H1 (cell line): ENCODE measurements at regions not wholly inside any gene's neighbourhood (a gene's known extent, or its start where the extent isn't known, plus 50 kb on each side); places are given as distances from the start of the nearest gene placed in this dataset.

Source experiments
- CTCF ChIA-PET: fragments of 300-600 bp; sonication (Branson Sonifier 250); formaldehyde crosslinking; loops from one replicate; lab custom pipeline; 2021; ENCODE audit not compliant: partially characterized antibody; lab: Charles Lee
- POLR2A ChIA-PET: fragments of 300-600 bp; sonication (Branson Sonifier 250); formaldehyde crosslinking; loops from one replicate; lab custom pipeline; 2021; ENCODE audit warnings: inconsistent platforms; ENCODE audit not compliant: partially characterized antibody; lab: Charles Lee
- DNase-seq, 2 experiments: peaks; one replicate each; pipeline versions ENCODE4 v3.0.0 to v3.0.0-alpha.2; 2010 to 2022; ENCODE audit warnings: low spot score in 2 of 2, low read depth in 1 of 2, mixed read lengths in 1 of 2
- FAIRE-seq: peaks from 2 replicates; lab custom pipeline; 2011; peaks lifted over from hg19 to GRCh38; lab: Jason Lieb, UNC
- H2AFZ ChIP-seq: 2 replicates; pipeline ENCODE4 v1.8.1; 2012; ENCODE audit warnings: low read length, inconsistent platforms
- H2AK5ac ChIP-seq: 2 replicates; pipeline ENCODE4 v1.6.1; 2013; ENCODE audit warnings: low read depth, low read length
- H2BK120ac ChIP-seq: replicated peaks from 2 replicates; pipeline ENCODE3; 2013; ENCODE audit warnings: low read depth, low read length, inconsistent platforms
- H2BK12ac ChIP-seq: 2 replicates; pipeline ENCODE4 v1.6.1; 2013; ENCODE audit warnings: low read depth, low read length
- H2BK15ac ChIP-seq: 2 replicates; pipeline ENCODE4 v1.6.1; 2013; ENCODE audit warnings: low read length
- H2BK20ac ChIP-seq: 2 replicates; pipeline ENCODE4 v1.6.1; 2013; ENCODE audit warnings: low read length
- H2BK5ac ChIP-seq: 2 replicates; pipeline ENCODE4 v1.6.1; 2013; ENCODE audit warnings: low read depth, low read length
- H3K14ac ChIP-seq: 2 replicates; pipeline ENCODE4 v1.6.1; 2013; ENCODE audit warnings: inconsistent platforms; ENCODE audit not compliant: insufficient read length
- H3K18ac ChIP-seq: 2 replicates; pipeline ENCODE4 v1.6.1; 2013; ENCODE audit warnings: low read length; ENCODE audit errors: extremely low read depth
- H3K23ac ChIP-seq: 2 replicates; pipeline ENCODE4 v1.6.1; 2013; ENCODE audit warnings: inconsistent platforms; ENCODE audit not compliant: insufficient read length
- H3K23me2 ChIP-seq: 2 replicates; pipeline ENCODE4 v1.6.1; 2013; ENCODE audit warnings: low read depth, low read length
- H3K27ac ChIP-seq: 2 replicates; pipeline ENCODE4 v1.6.1; 2011; ENCODE audit warnings: low read depth, low read length, inconsistent platforms
- H3K27me3 ChIP-seq, 4 experiments: replicated peaks in 1 of 4; 1 replicate in 1 of 4; 2 replicates in 3 of 4; pipeline versions ENCODE4 v1.6.1 to v1.8.1; 2011 to 2013; ENCODE audit warnings: low read length in 3 of 4, mild to moderate bottlenecking in 3 of 4, inconsistent platforms in 2 of 4, mixed read lengths in 2 of 4, moderate library complexity in 1 of 4; ENCODE audit not compliant: control insufficient read depth in 3 of 4, insufficient read depth in 3 of 4; ENCODE audit errors: extremely low read depth in 1 of 4
- H3K36me3 ChIP-seq, 4 experiments: 2 replicates each; pipeline versions ENCODE4 v1.6.1 to v1.8.1; 2011 to 2013; ENCODE audit warnings: mild to moderate bottlenecking in 4 of 4, low read length in 3 of 4, moderate library complexity in 2 of 4, control low read depth in 1 of 4, inconsistent platforms in 1 of 4; ENCODE audit not compliant: insufficient read depth in 4 of 4, control insufficient read depth in 2 of 4
- H3K4ac ChIP-seq: replicated peaks from 2 replicates; pipeline ENCODE3; 2013; ENCODE audit warnings: low read length, low read depth, mixed read lengths, inconsistent platforms; ENCODE audit not compliant: insufficient read length
- H3K4me1 ChIP-seq, 4 experiments: replicated peaks in 1 of 4; 1 replicate in 1 of 4; 2 replicates in 3 of 4; pipeline versions ENCODE4 v1.6.1 to v1.8.1; 2011 to 2013; ENCODE audit warnings: low read length in 3 of 4, inconsistent platforms in 2 of 4, mixed read lengths in 1 of 4; ENCODE audit not compliant: insufficient read depth in 4 of 4, control insufficient read depth in 3 of 4
- H3K4me2 ChIP-seq, 2 experiments: 2 replicates each; pipeline versions ENCODE4 v1.6.1 to v1.8.1; 2011 to 2013; ENCODE audit warnings: low read depth in 2 of 2, low read length in 2 of 2, control low read depth in 1 of 2, inconsistent platforms in 1 of 2, mild to moderate bottlenecking in 1 of 2; ENCODE audit not compliant: insufficient read depth in 1 of 2
- H3K4me3 ChIP-seq, 4 experiments: fragments of 200-600, 300-600 bp in 1 of 4; sonication (generic), shearing (Covaris generic), sonication (Bioruptor Twin) in 1 of 4; 2 replicates each; pipeline versions ENCODE4 v1.5.1 to v1.8.1; 2011 to 2016; ENCODE audit warnings: low read length in 4 of 4, low read depth in 3 of 4, control low read depth in 2 of 4, inconsistent platforms in 2 of 4, mild to moderate bottlenecking in 2 of 4, mixed read lengths in 1 of 4, moderate library complexity in 1 of 4; ENCODE audit not compliant: insufficient read depth in 2 of 4; ENCODE audit errors: extremely low read depth in 1 of 4
- H3K56ac ChIP-seq: replicated peaks from 2 replicates; pipeline ENCODE3; 2013; ENCODE audit warnings: low read depth, mild to moderate bottlenecking, mixed read lengths, low read length, inconsistent platforms; ENCODE audit not compliant: insufficient read length
- H3K79me1 ChIP-seq: 2 replicates; pipeline ENCODE4 v1.6.1; 2013; ENCODE audit warnings: low read depth, low read length, control low read depth
- H3K79me2 ChIP-seq, 2 experiments: 2 replicates each; pipeline versions ENCODE4 v1.6.1 to v1.8.1; 2012 to 2013; ENCODE audit warnings: low read length in 2 of 2, mild to moderate bottlenecking in 2 of 2, inconsistent platforms in 1 of 2; ENCODE audit not compliant: insufficient read depth in 2 of 2, control insufficient read depth in 1 of 2
- H3K9ac ChIP-seq, 4 experiments: replicated peaks in 1 of 4; 1 replicate in 1 of 4; 2 replicates in 3 of 4; pipeline versions ENCODE4 v1.6.1 to v1.8.1; 2011 to 2013; ENCODE audit warnings: low read depth in 3 of 4, low read length in 3 of 4, control low read depth in 2 of 4, mild to moderate bottlenecking in 2 of 4, moderate library complexity in 2 of 4, inconsistent platforms in 1 of 4; ENCODE audit errors: extremely low read depth in 1 of 4
- H3K9me3 ChIP-seq, 2 experiments: 2 replicates each; pipeline versions ENCODE4 v1.6.1 to v1.8.1; 2012 to 2013; ENCODE audit warnings: mild to moderate bottlenecking in 2 of 2, moderate library complexity in 2 of 2, control low read depth in 1 of 2, inconsistent platforms in 1 of 2, low read depth in 1 of 2, low read length in 1 of 2, mixed read lengths in 1 of 2; ENCODE audit not compliant: insufficient read depth in 2 of 2
- H4K20me1 ChIP-seq, 2 experiments: replicated peaks in 1 of 2; 2 replicates each; pipeline versions ENCODE3 to v1.8.1; 2011 to 2013; ENCODE audit warnings: inconsistent platforms in 2 of 2, low read length in 2 of 2, mild to moderate bottlenecking in 1 of 2; ENCODE audit not compliant: insufficient read depth in 2 of 2, control insufficient read depth in 1 of 2
- H4K5ac ChIP-seq: 2 replicates; pipeline ENCODE4 v1.6.1; 2013; ENCODE audit warnings: low read length, low read depth, mixed read lengths, inconsistent platforms; ENCODE audit not compliant: insufficient read length
- H4K8ac ChIP-seq: 2 replicates; pipeline ENCODE4 v1.8.0; 2013; ENCODE audit warnings: mild to moderate bottlenecking, moderate library complexity, low read length, inconsistent platforms; ENCODE audit not compliant: insufficient read depth; ENCODE audit errors: extremely low read depth
- H4K91ac ChIP-seq: replicated peaks from 2 replicates; pipeline ENCODE3; 2013; ENCODE audit warnings: low read length, mixed read lengths, inconsistent platforms; ENCODE audit not compliant: insufficient read length
- BACH1 ChIP-seq: IDR thresholded peaks from 2 replicates; pipeline ENCODE4 v1.6.1; 2012; ENCODE audit warnings: low read length, improper control_type of control experiment
- BRCA1 ChIP-seq: IDR thresholded peaks from 2 replicates; pipeline ENCODE4 v1.6.1; 2012; ENCODE audit warnings: low read depth, low read length, improper control_type of control experiment
- CBX8 ChIP-seq: fragments of 300-800, 300-1000 bp; sonication (generic); IDR thresholded peaks from 2 replicates; pipeline ENCODE4 v1.7.1; 2016; ENCODE audit warnings: low read depth, low read length, borderline replicate concordance
- CREB1 ChIP-seq: IDR thresholded peaks from 2 replicates; pipeline ENCODE4 v1.6.1; 2012; ENCODE audit warnings: inconsistent platforms
- CTCF ChIP-seq, 3 experiments: IDR thresholded peaks; 1 replicate in 2 of 3; 2 replicates in 1 of 3; pipeline versions ENCODE4 v1.5.1 to v1.6.1; 2011; ENCODE audit warnings: low read length in 3 of 3, mild to moderate bottlenecking in 3 of 3, inconsistent platforms in 2 of 3, low read depth in 1 of 3, moderate library complexity in 1 of 3; ENCODE audit not compliant: insufficient read depth in 1 of 3; ENCODE audit errors: control extremely low read depth in 1 of 3
- EGR1 ChIP-seq: IDR thresholded peaks from 2 replicates; pipeline ENCODE4 v1.6.1; 2011; ENCODE audit warnings: low read depth, low read length, borderline replicate concordance
- GTF2F1 ChIP-seq: IDR thresholded peaks from 2 replicates; pipeline ENCODE4 v1.6.1; 2012; ENCODE audit warnings: low read depth, low read length, improper control_type of control experiment, borderline replicate concordance
- MAFK ChIP-seq: IDR thresholded peaks from 2 replicates; pipeline ENCODE4 v1.6.1; 2012; ENCODE audit warnings: low read depth, mild to moderate bottlenecking, improper control_type of control experiment, low read length
- RXRA ChIP-seq: IDR thresholded peaks from 2 replicates; pipeline ENCODE4 v1.6.1; 2011; ENCODE audit warnings: low read depth, mild to moderate bottlenecking, low read length, moderate library complexity; ENCODE audit not compliant: insufficient read depth

GRCh38 chr16:48734220-48734619 lies 124.2 kb upstream of the N4BP1 start:
- Histone ChIP-seq H3K27me3 (no peaks in the 10 kb centered on the region), H4K5ac (no peak overlapping the region), H3K79me2 (no peaks in the 10 kb centered on the region), H3K4me2 (no peak overlapping the region), H2BK12ac (no peak overlapping the region), H3K4me1 (peaks cover 0 to 2% (median 0%) of the 10 kb centered on the region in 4 experiments; a peak in 1 of 7 replicates), H2BK20ac (no peak overlapping the region), H2BK15ac (no peak overlapping the region), H3K18ac (no peak overlapping the region), H4K8ac (no peak overlapping the region), H3K4ac (no peak overlapping the region), H4K91ac (no peak overlapping the region), H3K27ac (no peak overlapping the region), H3K36me3 (no peaks in the 10 kb centered on the region), H3K14ac (no peak overlapping the region), H3K23ac (no peak overlapping the region), H2AFZ (no peak overlapping the region), H3K79me1 (no peaks in the 10 kb centered on the region), H3K56ac (no peak overlapping the region), H3K23me2 (no peaks in the 10 kb centered on the region), H3K9ac (no peak overlapping the region; a peak in 1 of 7 replicates), H2BK5ac (no peak overlapping the region), H4K20me1 (no peaks in the 10 kb centered on the region), H2BK120ac (no peak overlapping the region), H3K4me3 (no peak overlapping the region), H2AK5ac (no peak overlapping the region), H3K9me3 (no peaks in the 10 kb centered on the region)
- ChIA-PET POLR2A (no interaction called here), CTCF (interaction anchor here (0.6 kb wide), 1 partner anchor 730 kb away, joined by 3 read pairs; no protein-coding TSS in a partner anchor)
- FAIRE-seq (no peak), DNase-seq (no peak)
- TF ChIP-seq BACH1, result no peak
- no peak for TF ChIP-seq MAFK
- TF ChIP-seq GTF2F1, result no peak
- TF ChIP-seq EGR1, result no peak
- no peak for TF ChIP-seq RXRA
- no peak for TF ChIP-seq CTCF (IDR thresholded peaks at IDR 0.05; ENCODE audit: control extremely low read depth in 1 of 3, insufficient read depth in 1 of 3, low read depth in 1 of 3, low read length in 3 of 3)
- no peak for TF ChIP-seq CREB1
- no peak for TF ChIP-seq BRCA1
- TF ChIP-seq CBX8, result no peak
